SW 1271 (cell line): ENCODE measurements at regions not wholly inside any gene's neighbourhood (a gene's known extent, or its start where the extent isn't known, plus 50 kb on each side); places are given as distances from the start of the nearest gene placed in this dataset.

Experiments
- DNase-seq, 2 experiments: peaks; one replicate each; lab custom pipeline; 2025; lab: John Stamatoyannopoulos, UW

DNA sequence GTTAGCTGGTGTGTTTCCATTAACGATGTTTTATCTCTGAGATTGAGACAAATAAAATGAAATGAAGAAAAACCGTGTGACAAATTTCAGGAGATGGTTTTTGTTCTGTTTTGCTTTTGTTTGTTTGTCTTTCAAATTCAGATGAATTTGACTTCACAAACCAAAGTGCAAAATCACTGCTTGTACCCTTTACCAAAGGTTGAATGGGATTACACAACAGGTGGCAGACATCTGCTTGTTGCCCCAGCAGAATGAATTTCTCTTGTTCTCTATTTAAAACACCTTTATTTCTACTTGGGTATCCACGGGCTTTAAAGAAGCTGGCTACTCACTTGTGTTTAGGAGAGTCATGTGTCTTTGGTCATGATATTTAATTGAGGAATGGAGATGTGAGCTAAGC lies 239.7 kb upstream of the CLNK start:
- no peak for DNase-seq

DNA sequence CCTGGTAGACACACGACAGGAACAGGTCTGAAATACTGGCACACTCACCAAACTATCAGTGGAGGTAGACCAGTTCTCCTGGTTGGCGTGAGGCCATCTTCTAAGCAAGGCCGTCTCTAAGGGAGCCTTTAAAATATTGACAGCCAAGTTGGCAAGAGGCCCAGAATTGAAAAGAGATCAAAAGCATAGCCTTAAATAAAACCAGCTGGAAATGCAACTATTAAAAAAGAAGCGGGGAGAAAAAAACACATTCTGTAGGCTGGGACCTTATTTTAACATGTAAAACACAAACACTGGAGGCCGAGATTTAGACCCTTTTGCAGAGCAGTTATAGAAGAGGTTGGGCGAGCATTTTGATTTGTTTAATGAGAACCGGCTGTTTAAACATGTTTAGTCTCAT lies 233.0 kb upstream of the CLNK start:
- no peak for DNase-seq

DNA sequence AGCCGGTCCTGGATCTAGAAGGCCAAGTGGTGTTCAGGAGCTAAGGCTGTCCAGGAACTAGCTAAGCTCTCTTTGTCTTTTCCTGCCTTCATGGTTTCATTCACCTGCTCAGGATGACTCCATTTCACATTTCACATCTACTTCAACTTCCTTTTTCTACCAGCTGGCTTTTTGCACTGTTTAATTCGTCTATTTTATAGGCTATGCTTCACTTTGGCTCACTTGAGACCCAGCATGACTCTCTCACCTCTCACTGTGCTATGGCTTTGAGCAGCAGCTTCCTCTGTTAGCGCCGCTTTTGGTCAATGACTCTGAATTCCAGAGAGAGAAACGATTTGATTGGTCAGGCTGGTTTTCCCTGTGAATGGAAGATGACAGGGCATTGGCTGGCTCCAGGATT lies 213.5 kb upstream of the CLNK start:
- no peak for DNase-seq

DNA sequence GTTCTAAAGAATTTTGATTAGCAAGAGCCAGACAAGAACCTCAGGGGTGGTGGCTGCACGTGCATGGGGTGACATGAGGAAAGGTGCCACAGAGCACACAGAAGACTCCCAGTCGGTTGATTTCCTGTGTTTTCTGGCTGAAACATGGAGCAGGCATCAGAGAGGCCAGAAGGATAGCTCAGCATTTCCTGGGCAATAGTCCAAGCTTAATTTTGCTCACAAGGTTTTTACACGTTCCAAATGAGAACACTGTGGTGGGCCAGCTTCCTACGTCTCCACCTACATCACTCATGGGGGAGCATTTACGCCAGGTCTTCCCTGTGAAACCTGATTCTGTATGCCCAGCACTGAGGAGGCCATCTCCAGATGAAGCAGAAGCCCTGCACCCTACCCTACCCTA lies 212.5 kb upstream of the CLNK start:
- DNase-seq, result no peak

DNA sequence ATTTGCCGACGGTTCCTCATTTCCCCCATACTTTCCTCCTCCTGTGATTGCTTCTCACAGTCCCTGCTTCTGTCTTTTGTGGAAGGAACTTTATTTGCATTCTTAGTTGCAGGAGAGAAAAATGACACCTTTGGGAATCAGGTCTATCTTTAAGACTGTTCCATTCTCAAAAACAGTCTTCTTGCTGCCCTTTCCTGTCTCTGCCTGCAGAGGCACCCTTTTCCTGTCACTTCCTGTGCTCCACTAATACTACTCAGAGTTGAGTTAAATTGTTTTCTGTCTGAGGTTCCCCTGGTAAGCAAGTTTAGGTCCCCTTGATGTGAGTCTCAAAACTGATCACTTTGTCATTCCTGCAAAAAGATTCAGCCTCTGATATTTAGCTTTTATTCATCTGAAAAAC lies 208.8 kb upstream of the CLNK start:
- DNase-seq, result no peak

DNA sequence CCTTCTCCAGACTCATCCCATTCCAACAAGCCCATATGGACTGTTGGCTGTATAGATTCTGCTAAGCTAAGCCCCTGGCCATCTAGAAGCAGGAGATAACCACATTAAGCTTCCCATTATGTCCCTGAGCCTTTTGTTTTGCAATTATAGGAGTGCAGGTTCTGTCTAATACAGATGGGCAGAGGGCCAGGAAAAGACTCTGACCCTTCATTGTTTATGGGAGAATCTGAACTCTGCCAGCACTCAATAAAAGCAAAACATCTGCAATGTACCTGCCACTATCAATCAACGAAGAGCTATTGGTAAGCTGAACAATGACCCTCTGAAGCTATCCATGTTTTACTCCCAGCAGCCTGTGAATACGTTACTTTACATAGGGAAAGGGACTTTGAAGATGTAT lies 207.3 kb upstream of the CLNK start:
- DNase-seq, result no peak

DNA sequence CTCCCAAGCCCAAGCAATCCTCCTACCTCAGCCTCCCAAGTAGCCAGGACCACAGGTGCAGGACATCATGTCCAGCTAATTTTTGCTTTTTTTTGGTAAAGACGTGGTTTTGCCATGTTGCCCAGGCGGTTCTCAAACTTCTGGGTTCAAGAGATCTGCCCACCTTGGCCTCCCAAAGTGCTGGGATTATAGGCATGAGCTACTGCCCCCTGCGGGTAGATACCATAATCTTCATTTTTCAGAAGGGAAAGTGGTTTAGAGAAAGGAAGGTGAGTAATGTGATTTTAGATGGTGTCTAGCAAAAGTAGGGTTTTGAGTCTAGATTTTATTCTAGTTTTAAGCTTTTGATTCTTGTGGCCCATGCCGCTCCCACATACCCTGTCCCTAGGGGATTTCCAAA lies 205.3 kb upstream of the CLNK start:
- DNase-seq, result no peak

DNA sequence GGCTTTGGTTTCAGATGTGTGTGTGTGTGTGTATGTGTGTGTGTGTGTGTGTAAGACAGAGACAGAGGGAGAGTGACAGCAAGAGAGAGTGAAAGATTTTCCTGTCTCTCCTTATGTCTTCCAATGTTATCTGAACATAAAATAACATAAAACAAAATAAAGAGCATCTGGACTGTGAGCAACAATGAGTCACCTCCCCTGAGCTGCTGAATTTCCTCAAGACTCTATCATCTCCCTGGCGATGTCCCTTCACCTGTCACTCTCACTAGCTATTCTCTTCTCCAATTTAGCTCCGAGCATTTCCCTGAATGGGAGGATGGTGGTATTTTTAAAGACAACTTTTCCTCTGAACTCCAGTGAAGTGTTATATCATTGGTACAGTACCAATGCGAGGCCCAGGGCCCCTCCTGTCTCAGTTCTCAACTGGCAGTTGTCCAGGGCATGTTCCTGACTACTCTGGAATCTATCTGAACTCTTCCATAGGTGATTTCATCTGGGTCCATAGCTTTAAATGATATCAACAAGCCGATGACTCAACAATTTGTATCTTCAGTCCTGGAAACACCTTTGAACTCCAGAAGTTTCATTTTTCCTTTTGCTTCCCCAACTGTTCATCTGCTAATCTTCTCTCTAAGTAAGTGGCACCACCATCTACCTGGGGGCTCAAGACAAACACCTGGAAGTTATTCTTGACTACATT lies 195.0 kb upstream of the CLNK start:
- DNase-seq, result peak in 1 of 2 experiments; percentile 14

DNA sequence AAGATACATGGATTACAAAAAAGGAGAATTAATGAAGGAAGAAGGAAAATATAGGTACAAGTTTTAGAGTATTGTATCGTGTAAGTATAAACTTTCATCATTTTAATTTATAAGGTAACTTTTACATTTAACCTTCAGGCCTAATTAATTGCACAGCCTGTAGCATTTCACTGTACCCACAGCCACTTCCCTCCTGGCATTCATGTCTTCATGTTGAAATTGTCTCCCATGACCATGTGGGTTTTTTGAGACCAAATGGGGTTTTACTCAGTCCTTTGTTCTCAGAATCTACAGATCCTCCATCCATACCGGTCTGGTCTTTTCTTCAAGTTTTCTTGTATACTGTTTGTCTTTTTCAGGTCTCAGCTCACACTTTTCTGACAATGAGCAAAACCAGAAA lies 194.3 kb upstream of the CLNK start:
- no peak for DNase-seq

DNA sequence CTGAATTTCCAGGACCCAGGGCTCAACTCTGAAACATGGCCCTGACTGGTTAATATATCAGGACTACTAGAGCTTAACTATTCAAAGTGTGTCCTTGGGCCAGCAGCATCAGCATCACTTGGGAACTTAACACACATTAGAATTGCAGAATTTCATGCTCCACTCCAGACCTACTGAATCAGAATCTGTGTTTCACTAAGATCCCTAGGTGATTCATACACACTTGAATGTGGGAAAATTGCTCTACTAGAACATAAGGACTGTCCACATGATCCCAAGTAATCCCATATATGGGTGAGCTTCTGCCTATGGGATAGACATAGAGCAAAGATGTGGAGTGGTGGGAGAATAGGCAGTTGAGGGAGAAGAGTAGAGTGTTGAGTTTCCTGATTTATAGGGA lies 192.5 kb upstream of the CLNK start:
- no peak for DNase-seq

DNA sequence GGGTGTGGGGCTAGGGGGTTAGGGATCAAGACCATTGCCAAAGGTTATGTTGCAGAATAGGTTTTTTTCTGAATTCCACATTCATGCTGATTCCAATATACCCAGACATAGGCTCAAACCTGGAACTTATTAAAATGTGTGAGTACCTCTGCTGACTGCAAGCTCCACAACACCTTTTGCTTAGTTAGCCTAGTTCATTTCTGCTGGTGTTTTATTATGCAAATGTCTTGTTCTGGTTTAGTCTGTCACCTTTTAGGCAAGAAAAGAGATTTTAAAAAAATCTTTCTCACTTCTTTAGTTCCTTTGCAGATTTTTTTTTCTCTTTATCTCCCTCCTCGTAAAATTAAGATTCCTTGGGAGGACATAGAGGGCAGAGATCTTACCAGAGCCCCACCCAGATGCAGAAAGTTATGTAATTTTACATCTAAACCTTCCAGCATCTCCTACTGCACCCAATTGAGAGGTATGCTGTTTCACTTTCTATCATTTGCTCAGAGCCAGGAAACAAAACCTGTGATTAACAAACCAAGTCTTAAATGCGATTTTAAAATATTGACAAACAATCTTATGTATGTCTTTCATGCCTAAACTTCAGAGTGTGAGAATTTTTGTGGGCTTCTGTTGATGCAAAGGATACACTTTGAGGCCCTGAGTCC lies 190.7 kb upstream of the CLNK start:
- DNase-seq, result no peak

DNA sequence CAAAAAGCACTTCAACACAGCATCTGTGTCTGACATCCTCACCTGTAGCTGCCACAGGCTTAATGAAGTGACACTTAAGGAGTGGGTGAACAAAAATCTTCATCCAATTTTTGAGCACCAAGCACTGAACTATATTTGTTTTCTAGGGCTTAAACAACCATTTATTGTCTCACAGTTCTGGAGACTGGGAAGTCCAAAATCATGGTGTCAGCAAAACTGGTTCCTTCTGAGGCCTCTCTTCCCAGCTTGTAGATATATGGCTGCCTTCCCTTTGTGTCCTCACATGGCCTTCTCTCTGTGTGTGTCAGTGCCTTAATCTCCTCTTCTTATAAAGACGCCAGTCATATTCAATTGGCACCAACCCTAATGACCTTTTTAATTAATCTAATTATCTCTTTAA lies 189.2 kb upstream of the CLNK start:
- no peak for DNase-seq

DNA sequence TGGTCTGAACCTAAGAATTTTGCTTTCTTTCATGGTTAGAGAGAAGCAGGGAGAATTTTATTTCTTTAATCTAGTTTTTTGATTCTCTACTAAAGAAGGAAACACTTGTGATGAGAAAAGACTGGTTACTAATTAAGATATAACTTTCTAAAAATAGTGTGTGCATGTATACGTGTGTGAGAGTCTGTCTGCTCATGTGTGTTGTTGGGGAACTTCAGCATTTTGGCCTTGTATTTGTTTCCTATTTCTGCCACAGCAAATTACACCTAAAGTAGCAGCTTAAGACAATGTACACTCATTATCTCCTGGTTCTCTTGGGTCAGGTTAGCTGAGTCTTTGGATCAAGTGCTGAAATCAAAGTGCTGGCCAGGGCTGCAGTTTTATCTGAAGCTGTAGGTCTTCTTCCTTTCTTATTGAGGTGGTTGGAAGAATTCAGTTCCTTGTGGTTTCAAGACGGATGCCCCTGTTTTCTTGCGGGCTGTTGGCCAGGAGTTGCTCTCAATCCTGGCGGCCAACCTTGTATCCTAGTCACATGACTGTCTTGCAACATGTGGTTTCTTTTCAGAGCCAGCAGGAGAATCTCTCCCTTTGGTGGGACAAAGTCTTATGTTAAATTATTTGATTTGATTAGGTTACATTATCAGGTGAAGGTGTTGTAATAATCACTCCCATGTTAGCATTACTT lies 188.4 kb upstream of the CLNK start:
- DNase-seq, result no peak

DNA sequence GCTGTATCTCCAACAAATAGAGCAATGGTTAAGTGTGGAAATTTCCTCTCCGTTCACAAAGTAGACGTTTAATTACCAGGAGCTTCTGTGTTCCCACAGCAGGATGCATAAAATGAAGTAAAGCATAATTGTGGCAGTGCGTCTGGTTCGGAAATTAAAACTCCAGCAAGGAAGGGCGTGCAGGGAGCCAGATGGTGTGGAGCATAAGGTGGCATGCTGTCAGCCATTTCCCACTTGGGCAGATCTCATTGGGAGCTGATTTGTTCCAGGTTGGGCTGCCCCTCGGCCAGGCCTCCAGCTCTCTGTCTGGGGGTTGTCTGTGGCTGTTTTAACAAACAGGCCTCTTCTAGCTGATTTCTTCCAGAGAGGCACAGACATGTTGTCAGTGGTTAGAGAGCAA lies 182.1 kb upstream of the CLNK start:
- DNase-seq, result no peak

DNA sequence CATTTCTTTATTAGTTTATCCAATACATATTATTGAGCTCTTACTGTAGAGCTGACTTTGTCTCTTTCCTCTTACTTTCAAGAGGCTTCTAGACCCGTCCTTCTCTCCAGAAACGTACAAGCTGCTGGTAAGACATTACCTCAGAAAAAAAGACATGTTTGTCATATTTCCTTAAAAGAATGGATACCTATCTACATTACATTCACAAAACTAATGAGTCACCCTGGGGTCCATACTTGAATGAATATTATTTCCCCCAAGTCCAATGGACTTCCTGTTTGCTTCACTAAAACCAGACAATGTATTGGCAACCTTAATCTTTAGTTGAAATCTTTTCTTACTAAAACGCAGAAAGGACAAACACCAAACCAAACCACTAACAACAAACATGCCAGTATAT lies 176.5 kb upstream of the CLNK start:
- DNase-seq, result no peak

DNA sequence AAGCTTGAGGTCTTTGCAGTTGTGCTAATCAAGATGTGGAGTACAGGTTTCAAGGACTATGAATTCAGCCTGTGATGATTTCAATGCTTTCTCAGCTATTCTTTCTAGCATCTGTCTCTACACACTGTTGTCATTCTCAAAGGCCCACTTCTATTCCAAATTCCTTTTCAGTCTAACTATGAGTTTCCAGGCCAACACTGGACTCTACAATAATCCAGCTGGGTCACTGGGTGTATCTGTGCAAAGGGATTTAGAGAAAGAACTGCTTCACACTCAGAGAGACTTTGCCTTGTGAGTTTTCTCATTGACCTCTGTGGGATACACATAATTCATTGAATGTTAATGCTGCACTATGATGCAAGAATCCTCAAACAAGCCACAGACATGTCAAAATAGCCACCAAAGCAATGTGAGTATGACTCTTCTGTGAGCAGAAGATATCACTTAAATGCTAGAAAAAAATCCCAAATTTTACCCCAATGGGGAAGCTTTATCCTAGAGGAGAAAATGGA lies 171.8 kb upstream of the CLNK start:
- DNase-seq, result no peak

DNA sequence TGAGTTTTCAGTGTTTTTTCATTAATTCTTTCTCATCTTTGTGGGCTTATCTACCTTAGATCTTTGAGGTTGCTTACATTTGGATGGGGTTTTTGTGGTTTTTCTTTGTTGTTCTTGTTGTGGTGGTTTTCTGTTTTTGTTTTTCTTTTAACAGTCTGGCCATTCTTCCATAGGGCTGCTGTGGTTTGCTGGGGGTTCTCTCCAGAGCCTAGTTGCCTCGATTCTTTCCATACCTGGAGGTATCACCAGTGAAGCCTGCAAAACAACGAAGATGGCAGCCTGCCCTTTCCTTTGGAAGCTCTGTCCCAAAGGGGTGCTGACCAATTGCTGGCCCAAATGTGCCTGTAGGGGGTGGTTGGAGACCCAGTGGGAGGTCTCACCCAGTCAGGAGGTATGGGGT lies 168.6 kb upstream of the CLNK start:
- no peak for DNase-seq

DNA sequence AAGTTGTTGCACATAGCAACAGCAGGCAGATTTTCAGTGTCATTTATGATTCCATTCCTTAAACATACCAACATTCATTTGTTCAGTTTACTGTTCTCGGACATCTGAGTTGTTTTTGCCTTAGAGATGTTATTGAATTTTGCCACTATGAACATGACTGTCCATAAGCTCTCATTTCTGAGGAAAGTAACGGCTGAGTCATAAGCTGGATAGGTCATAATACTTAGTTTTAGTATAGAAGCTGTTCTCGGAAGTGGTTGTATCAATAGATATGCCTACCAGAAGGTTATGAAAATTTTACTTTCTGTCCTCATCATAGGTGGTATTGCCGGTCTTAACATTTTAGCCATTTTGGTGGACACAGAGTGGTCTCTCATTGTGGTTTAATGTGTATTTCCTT lies 157.1 kb upstream of the CLNK start:
- no peak for DNase-seq

DNA sequence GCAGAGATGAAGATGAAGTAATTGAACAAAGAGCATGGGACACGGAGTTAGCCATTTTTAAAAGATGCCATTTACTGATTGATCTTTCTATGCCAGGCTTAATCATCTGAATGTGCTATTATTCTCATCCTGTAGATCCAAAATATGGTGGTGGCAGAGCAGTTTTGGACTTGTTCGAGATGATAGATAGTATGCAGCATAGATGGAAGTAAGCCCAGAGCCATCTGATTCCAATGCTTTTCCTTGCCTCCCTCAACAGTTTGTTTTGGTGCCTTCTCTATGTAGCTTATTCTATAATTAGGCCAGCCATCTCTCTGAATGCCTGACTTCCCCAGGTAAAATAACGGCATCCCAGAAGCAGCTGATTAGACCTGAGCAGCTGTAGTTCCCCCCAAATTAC lies 152.6 kb upstream of the CLNK start:
- no peak for DNase-seq

DNA sequence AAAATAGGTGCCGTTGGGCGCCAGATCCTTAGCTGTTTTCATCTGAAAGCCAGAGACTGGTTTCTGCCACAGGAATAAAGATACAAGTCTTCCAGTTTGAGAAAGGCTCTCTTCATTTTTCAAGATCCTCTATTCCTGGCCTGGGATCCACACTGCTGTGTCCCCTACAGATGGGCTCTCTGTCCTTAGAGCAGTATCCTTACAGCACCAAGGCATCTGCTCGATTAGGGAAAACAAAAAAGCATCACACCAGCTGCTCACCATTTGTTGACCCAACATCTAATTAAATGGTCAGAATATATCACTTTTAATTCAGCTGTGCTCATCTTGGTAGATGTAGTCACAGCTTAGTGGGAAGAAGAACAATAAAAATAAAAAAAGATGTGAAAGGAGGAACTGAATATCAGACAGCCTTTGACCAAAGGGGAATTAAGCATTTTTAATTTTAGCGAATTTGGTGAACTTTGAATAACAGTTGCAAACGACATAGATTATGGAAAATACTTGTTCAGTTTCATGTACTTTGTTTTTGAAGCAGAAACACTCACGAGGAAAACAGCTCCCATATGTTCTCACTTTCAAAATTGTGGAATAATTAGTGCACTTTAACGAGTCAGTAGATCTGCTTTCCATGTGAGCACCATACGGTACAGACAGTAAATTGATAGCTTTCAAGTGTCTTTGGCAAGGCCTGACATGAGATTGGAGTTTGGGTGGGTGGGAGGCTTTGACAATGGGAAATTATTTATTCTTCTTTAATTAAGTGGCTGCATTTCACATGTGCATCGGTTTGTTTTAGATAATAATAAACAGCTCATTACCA lies 148.4 kb upstream of the CLNK start:
- no peak for DNase-seq

DNA sequence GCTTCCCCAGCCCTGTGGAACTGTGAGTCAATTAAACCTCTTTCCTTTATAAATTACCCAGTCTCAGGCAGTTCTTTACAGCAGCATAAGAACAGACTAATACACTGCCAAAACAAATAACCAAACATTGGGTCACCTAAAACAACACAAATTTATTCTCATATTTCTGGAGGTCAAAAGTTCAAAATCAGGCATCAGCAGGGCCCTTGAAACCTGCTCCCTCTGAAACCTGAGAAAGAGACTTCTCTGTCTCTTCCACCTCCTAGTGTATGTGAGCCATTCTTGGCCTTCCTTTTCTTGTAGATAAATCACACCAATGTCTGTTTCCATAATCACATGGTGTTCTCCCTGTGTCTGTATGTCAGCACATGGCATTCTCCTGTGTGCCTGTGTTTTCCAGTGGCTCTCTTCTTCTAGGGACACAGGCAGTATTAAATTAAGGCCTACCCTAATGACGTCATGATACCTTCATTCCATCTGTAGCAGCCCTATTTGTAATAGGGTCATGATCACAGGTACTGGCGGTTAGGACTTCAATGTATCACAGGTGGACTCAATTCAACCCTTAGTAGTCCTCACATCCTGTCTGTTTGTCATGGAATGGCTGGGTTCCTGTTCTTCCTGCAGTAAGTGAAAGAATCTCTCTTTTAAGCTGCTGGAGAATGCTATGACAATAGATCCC lies 147.3 kb upstream of the CLNK start:
- DNase-seq, result no peak
